GM21447 (cell line): ENCODE measurements at regions not wholly inside any gene's neighbourhood (a gene's known extent, or its start where the extent isn't known, plus 50 kb on each side); places are given as distances from the start of the nearest gene placed in this dataset.

ENCODE experiments used
- ATAC-seq: cut with Tn5 transposase; IDR thresholded peaks from one replicate; pipeline ENCODE4 v1.9.1; 2021; ENCODE audit not compliant: unreplicated experiment

DNA sequence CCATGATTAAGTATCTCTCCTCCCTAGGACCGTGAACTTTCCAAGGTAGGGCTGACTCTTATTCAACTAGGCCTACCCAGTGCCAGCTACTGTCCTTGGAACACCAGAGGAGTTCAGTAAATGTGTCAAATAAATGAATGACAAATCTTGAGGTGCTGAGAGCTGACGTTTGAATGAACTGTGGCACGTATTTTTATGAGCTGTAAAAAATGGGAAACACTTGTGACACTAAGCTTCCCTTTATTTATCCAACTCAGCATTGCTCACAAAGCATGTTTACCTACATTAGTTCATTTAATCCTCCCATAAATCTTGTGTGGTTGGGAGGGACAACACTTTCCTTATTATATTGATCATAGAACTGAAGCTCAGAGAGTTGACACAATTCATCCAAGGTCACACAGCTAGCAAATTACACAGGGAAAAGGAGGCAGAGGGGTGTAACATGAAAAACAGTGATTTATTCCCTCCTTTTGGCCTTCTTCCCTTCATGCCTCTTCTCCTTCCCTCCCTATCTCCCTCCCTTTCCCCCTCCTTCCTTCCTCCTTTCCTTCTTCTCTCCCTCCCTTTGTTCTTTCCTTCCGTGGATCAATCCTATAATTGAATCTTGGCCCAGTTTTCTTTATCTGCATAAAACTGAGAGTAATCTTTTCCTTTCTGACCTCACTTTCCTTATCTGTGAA, 412.6 kb downstream of the DMRT2 start:
- no peak for ATAC-seq

DNA sequence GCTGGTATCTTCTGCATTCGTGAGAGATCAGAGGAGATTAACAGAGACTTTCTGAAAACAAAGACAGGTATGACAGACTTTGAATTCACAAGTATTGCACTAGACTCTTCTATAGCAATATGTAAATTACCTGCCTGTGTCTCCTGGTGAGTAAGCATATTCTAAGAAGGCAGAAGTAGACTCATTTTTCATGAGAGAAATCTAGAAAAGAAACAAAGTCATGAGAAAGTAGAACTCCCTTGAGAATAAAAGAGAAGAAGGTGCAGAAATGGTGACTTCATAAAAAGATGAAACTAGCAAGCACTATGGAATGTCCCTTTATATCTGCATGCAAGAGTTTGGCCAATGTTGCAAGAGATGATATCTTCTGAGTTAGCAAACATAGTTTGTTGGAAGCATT, 419.8 kb downstream of the DMRT2 start:
- peak; percentile 96 for ATAC-seq

DNA sequence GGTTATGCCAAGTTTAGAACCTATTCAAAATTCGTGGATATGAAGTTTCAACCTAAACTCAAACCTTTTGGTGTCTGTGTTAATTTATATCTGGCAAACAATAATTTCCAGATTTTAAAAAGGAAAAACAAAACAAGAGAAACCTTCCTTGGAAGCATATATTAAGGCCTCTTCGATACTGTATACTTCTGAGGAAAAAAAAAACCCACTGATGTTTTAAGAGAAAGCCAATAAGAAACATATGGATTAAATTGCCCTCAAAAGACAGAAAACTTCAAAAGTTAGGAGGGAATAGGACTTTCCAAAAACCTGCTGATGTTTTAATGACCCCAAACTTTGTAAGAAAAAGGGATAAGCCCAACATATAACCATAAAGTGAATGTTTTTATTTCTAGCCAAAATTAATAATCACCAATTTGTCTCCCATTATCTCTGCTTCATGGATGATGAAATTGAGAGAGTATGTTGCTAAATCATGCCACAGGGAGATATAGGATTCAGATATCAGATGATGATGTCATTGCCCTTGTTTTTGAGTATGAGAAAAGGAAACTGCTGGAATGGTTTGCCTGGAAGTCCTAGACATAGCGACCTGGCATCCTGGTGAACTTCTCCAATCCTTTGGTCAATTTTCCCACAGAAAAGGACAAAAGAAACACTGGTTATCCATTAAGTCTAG, 423.9 kb downstream of the DMRT2 start:
- no peak for ATAC-seq

DNA sequence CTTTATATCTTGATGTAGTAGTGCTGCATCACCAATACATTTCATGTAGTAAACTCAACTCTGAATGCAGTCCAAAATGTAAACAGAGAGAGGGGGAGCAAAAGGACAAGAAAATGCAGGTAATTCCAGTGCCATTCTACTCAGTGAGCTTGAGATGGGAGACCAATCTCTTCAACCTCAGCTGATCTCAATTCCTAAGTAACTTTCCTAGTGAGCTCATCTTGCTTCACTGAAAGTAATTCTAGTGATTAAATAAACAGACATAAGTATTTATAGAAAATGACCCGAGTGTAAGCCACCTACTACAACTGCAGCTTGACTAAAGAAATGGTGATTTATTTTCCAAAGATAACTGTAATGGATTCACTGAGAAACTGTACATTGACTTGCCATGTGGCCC, 424.5 kb downstream of the DMRT2 start:
- ATAC-seq = no peak

DNA sequence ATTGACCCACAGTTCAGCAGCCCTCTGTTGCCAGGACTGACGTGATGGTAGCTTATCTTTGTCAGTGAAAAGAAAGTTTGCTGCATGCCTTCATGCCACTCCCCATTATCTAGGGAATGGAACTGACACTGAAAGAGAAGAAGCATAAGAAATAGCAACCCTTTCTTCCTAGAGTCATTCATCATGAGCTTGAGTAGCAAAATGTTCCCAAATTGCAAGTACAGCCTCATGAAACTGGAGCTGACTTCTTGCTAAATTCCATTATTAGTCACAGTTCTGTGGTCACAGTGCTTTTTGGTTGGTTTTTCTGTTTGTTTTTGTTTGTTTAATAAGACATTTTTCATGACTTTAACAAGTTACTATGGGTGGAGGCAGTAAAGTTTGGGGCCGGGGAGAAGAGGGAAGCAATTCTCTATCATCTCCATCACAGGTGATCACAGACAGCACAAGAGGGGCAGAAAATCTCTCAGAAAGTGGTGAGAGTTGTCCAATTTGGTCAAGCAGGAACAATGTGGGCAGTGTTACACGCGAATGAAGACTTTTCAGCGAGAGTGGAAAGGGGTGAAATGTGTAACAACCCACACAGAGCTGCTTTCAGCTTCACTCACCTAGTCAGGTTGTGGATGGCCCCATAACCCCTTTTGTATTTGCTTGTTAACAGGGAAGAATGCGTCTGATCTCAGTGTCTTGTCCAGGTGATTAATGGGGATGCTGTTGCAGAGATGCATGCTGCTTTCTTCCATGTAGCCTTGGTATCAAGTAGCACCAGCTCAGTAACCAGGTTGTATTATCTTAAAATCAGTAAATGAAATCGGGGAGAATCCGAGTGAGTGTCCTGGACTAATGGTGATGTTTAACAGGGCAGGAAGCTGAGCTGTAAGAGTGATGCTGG, 440.4 kb downstream of the DMRT2 start:
- ATAC-seq = peak; percentile 68

DNA sequence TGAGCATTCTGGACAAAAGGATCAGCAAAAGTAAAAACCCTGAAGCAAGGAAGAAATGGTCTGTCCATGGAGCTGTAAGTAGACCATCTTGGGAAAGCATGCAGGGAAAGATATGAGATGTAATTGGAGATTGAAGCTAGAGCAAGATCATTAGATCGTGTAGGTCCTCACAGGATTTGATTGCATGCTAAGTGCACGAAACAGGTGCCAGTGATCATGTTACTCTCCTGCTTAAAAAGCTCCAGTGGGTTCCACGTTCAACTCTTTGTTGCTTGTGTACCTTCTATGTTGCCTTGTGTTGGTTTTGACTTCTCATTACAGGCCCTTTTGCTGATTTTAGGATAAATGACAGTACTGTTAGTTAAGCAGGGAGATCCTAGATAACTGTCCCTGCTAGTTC, 442.0 kb downstream of the DMRT2 start:
- ATAC-seq = no peak

DNA sequence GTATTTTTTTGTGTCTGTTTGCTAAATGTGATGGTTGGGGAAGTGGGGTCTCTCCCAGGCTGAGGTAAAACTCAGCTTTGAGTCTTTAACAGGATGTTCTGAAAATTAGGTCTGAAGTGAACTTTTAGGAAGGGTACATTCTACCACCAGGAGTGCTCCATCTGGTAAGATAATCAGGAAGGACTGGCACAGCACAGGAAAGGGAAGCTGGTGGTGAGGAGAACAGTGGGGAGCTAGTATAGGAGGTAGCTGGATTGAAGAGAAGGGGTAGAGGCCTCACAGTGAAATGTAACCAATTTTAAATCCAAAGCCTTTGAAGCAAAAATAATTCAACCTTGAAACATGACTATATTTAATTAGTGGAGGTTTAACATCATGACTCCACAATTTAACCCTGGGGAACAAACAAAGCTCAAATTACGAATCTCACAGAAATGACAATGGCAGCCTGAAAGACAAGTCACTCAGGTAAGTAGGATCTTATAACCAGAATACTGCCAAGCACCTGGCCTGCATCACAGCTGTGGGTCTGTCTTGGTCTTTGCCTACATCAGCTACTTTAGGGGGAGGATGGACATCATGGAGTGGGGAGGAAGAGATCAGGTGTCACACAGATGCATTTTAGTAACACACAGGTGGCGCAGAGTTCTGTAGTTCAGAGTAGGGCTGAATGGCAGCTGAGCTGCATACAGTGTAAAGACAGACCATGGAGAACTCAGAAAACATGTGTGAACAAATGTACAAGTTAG, 445.3 kb downstream of the DMRT2 start:
- ATAC-seq = no peak

DNA sequence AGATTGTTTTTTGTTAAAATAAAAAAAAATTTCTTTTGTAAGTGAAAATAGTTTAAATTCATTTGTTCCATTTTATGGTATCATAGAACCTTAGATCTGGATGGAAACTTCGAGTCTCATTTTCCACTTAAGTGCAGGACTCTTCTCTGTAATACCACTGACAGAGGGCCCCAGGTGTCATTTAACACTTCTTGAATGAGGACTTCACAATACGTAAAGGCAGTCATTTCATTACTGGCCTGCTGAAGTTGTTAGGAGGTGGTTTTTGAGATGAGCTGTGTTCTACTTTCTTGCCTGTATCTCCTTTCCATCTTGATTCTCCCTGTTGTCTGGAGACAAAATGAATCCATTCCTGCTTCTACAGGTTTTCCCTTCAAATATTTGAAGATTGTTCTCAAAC, 455.3 kb downstream of the DMRT2 start:
- no peak for ATAC-seq

DNA sequence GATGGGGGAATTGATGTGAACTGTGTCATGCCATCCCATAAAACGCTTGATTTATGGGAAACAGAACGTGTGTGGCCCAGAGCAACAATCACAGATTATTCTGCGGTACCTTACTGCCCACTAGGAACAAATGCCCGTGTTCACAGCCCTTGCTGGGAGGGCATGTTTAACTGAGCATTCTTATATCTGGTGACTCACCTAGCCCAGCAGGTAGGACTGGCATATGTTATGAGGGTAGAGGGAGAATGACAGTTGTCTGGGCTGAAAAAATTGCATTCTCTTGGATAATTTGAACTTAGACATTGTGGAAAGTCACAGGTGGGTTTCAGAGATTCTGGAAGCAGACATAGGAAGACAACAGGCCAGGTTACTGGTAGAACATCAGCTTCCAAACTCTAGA, 460.6 kb downstream of the DMRT2 start:
- no peak for ATAC-seq

DNA sequence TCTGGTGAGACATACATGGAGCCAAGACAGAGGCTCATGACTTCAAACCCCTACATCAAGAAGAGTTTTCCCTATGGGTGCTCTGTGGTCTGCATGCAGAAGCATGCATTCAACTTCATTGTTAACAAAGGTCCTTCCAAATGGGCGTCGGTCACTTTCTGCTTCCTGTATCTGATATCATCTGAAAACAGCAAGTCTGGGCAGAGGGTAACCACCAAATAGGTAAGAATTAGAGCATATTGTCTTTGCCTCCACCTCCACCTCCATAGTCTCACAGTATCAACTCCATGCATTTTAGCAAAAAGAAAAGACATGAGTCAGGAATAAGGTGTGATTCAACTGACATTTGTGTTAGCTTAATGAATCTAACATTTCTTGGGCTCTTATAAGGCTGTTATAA, 462.9 kb downstream of the DMRT2 start:
- ATAC-seq = no peak

DNA sequence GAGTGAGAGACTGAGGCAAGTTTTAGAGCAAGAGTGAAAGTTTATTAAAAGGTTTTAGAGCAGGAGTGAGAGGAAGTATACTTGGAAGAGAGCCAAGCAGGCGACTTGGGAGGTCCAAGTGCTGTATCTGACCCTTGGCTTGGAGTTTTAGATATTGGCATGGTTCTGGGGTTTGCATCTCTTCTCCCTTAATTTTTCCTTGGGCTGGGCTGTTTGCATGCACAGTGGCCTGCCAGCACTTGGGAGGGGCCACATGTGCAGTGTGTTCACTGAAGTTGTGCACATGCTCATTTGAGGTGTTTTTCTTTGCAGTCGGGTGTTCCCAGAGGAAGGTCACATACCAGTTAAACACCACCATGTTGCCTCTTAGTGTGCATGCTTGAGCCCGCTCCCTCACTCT, 464.1 kb downstream of the DMRT2 start:
- ATAC-seq = no peak

DNA sequence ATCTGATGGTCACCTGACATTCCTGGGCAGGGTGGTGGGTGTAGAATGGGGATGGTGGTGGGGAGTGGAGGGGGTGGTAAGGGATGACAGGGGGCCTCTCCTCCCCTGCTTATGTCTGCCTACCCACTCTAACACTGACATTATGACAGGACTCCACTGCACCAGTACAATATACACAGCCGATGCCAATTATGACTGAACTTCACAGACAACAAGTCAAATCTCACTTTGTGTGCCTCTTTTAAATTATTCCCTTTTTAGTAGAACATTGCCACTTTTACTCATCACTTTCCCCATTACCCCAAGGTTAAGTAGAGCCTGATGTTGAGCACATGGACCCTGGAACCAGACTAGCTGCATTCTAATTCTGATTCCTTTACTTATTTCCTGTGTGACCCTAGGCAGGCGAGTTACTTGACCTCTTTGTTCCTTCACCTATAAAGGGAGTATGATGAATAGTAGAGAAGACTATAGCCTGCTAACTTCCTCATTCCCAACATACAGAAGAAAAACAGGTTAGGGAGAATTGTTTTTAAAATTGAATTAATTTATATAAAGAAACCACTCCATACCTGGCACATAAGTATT, 464.7 kb downstream of the DMRT2 start:
- no peak for ATAC-seq

DNA sequence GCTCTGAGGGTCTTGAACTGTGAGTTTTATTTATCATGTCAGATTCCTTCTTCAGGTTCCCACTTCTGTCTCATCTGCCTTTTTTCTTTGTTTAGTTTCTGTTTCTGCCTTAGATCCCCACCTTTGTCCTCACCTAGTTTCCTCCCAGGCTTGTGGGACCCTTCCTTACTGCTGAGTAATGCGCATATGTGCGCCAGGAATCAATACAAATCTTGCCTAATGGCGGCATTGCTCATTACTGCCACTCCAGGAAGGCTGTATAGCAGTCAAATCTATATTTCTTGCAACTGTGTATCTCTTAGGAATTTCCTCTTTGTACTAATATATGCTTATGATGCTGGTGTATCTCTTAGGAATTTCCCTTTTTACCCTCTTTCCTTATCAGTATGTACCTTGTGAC, 465.4 kb downstream of the DMRT2 start:
- ATAC-seq = no peak

DNA sequence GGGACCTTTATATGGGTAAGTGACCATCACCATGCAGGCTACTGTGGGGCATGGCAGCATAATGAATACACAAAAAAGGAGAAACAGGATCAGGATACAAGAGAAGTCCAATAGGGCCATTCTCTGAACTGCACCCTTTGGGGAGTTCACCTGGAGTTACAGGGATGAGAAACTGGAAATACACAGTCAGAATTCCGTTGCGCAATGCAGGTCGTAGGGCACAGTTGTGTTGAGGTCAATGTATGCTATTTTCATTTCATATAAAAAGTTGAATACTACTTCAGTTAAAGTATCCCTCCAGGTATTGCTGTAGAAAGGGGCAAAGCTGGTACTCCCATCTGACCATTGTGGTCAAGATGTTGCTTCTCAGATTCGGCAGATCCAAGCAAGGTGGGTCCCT, 471.4 kb downstream of the DMRT2 start:
- ATAC-seq = no peak

DNA sequence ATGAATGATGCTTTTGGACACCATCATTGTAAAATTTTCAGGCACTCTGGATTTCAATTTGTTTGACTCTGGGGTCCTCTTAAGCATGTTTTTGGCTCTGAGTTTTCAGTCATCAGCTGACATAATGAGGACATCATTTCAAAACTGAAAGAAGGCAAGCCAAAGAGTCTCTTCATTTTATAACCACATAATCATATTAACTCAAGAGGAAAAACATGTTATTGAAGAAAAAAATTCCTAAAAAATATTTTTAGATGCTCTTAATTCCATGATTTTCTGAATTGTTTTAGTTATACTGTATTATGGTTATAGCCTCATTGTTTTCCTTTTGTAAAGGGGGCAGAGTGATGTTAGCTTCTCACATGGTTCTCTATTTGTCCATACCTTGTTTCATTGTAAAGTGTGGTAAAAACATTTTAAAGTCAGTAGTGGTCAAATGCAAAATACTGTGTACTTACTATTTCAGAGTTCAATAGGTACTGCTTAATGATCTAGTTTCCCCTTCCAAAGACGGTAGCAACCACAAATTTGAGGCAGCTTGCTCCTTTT, 472.1 kb downstream of the DMRT2 start:
- peak; percentile 77 for ATAC-seq

DNA sequence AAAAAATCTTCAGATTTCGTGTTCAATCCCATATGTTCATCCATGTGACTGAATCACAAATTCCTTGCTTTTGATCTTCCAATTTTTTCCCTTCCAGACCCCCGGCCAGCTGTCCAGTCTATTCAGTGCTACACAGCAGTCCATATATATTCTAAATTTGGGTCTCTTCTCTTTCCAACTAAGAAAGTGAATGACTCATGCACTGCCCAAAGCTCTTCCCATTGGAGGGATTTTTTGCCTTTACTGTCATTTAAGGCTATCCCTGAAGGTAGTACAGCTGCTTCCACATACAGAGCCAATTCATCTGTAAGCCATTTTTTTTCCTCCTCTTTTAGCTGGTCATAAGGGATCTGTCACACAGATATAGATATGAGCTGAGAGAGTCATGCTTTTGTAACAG, 478.3 kb downstream of the DMRT2 start:
- ATAC-seq = no peak

DNA sequence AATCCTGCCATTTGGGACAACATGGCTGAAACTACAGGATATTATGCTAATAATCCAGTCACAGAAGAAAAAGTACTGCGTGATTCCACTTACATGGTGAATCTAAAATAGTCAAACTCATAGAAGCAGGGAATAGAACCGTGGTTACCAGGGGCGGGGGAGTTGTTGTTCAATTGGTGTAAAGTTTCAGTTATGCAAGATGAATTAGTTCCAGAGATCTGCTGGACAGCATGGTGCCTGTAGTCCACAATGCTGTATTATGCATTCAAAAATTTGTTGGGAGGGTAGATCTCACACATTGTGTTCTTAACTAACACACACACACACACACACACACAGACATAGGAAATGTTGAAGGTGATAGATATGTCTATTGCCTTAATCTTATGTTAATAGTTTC, 480.5 kb downstream of the DMRT2 start:
- no peak for ATAC-seq

DNA sequence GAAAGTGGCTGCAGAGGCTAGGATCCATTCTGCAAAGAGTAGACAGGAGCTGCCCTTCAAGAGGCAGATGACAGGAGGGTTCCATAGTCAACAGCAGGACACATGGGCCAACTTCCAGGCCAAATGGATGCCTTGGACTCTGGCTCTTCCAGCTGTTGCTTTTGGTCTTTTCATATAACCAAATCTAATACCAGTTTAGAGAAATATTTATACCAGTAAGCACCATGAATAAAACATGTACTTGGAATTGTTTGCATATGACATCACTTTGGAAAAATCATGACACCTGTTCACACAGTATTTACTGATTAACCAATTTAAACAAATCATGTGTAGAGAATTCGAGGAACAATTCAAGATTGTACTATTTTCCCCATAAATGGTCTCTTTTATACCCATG, 481.3 kb downstream of the DMRT2 start:
- no peak for ATAC-seq

DNA sequence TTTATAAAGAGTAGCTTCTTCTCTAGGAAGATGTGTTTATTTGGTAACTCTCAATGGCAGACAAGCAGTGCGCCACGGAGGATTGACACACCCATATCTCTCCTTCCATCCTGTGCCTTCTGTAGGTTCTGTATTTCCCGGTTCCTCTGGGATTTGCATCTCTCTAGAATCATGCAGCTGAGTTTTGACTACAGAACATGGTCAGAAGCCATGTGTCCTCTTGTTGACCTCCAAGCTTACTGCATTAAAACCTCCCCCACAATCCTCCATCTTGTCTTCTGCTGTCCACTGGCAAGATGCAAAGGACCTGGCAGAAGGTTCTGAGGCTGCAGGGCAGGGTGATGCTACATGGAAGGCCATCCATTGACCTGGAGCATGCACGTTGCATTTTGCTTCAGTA, 482.0 kb downstream of the DMRT2 start:
- no peak for ATAC-seq

DNA sequence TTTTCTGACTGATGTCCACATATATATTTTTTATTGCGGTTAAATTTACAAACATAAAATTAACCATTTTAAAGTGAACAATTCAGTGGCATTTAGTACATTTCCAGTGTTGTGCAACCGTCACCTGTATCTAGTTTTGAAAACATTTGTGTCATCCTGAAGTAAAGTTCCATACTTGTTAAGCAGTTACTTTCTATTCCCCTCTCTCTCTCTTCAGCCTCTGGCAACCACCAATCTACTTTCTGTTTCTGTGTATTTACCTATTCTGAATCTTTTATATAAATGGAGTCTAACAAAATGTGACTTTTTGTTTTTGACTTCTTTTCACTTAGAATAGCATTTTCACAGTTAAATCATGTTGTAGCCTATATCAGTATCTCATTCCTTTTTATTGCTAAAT, 480.1 kb upstream of the SMARCA2 start:
- peak; percentile 74 for ATAC-seq

DNA sequence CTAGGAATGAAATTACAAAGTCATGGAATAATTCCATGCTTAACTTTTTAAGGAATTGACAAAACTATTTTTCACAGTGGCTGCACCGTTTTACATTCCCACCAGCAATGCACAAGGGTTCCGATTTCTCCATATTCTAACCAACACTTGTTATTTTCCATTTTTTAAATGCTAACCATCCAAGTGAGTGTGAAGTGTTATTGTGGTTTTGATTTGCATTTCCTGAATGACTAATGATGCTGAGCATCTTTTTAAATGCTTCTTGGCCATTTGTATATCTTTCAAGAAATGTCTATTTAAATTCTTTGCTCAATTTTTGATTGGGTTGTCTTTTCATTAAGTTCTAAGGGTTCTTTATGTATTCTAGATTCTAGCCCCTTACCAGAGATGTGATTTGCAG, 479.5 kb upstream of the SMARCA2 start:
- no peak for ATAC-seq
